ENCODE measurements at regions not wholly inside any gene's neighbourhood (a gene's known extent, or its start where the extent isn't known, plus 50 kb on each side); places are given as distances from the start of the nearest gene placed in this dataset.
A peak's percentile ranks its signal among the peaks of the same experiment; 100 is the strongest.

- no peaks in the 10 kb centered on the region for H3K79me2 ChIP-seq (replicated peaks; ENCODE audit: insufficient read depth, low read length)
- peak overlapping the region; percentile 9 for H3K4me3 ChIP-seq (ENCODE audit: low read length)
- H3K4me2 ChIP-seq (ENCODE audit: low read length), result no peak overlapping the region
- no peaks in the 10 kb centered on the region for H3K9me2 ChIP-seq (ENCODE audit: insufficient read depth, low read length)
- no peaks in the 10 kb centered on the region for H3K27me3 ChIP-seq (ENCODE audit: insufficient read depth, low read depth, low read length)
- TF ChIP-seq TAF1 (IDR thresholded peaks at IDR 0.05; ENCODE audit: low read depth), result no peak
- peak; percentile 80 for TF ChIP-seq POLR2AphosphoS5 (IDR thresholded peaks at IDR 0.05)
- TF ChIP-seq MXI1 (conservative IDR thresholded peaks at IDR 0.05; ENCODE audit: poor library complexity, severe bottlenecking), result no peak
- TF ChIP-seq, protein P1, sequence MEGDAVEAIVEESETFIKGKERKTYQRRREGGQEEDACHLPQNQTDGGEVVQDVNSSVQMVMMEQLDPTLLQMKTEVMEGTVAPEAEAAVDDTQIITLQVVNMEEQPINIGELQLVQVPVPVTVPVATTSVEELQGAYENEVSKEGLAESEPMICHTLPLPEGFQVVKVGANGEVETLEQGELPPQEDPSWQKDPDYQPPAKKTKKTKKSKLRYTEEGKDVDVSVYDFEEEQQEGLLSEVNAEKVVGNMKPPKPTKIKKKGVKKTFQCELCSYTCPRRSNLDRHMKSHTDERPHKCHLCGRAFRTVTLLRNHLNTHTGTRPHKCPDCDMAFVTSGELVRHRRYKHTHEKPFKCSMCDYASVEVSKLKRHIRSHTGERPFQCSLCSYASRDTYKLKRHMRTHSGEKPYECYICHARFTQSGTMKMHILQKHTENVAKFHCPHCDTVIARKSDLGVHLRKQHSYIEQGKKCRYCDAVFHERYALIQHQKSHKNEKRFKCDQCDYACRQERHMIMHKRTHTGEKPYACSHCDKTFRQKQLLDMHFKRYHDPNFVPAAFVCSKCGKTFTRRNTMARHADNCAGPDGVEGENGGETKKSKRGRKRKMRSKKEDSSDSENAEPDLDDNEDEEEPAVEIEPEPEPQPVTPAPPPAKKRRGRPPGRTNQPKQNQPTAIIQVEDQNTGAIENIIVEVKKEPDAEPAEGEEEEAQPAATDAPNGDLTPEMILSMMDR (IDR thresholded peaks at IDR 0.05; ENCODE audit: poor library complexity, severe bottlenecking), result no peak
- no peak for TF ChIP-seq RAD21 (conservative IDR thresholded peaks at IDR 0.05)
- TF ChIP-seq SMC3 (conservative IDR thresholded peaks at IDR 0.05; ENCODE audit: poor library complexity), result no peak
- TF ChIP-seq REST (IDR thresholded peaks at IDR 0.05; ENCODE audit: borderline replicate concordance), result no peak
- no peak for TF ChIP-seq EZH2 (IDR thresholded peaks at IDR 0.05; ENCODE audit: borderline replicate concordance, insufficient read depth, low read length, poor library complexity, severe bottlenecking)
- TF ChIP-seq EP300 (conservative IDR thresholded peaks at IDR 0.05; ENCODE audit: poor library complexity, severe bottlenecking), result peak; percentile 95
- no peak overlapping the region for H3K9ac ChIP-seq (ENCODE audit: low read length)
- no peaks in the 10 kb centered on the region for H4K20me1 ChIP-seq (ENCODE audit: insufficient read depth)
- no peaks in the 10 kb centered on the region for H3K36me3 ChIP-seq (ENCODE audit: insufficient read depth, low read length)
- H3F3A ChIP-seq (ENCODE audit: insufficient read depth, low read length, poor library complexity, severe bottlenecking), result no peaks in the 10 kb centered on the region
- H2AFZ ChIP-seq (ENCODE audit: low read depth, low read length), result no peak overlapping the region
- H3K27ac ChIP-seq (ENCODE audit: low read length), result peak overlapping the region; percentile 9
- H3K9me3 ChIP-seq (ENCODE audit: low read length), result no peaks in the 10 kb centered on the region
Observed at GRCh38 chr5:10063997-10064396, 185.7 kb downstream of the ATPSCKMT start.

- no peaks in the 10 kb centered on the region for H3K27me3 ChIP-seq (ENCODE audit: insufficient read depth, low read depth, low read length)
- H3K4me2 ChIP-seq (ENCODE audit: low read length), result no peak overlapping the region
- H3F3A ChIP-seq (ENCODE audit: insufficient read depth, low read length, poor library complexity, severe bottlenecking), result no peaks in the 10 kb centered on the region
- H3K9me3 ChIP-seq (ENCODE audit: low read length), result no peaks in the 10 kb centered on the region
- no peak overlapping the region for H2AFZ ChIP-seq (ENCODE audit: low read depth, low read length)
- H3K36me3 ChIP-seq (ENCODE audit: insufficient read depth, low read length), result no peaks in the 10 kb centered on the region
- TF ChIP-seq TAF1 (IDR thresholded peaks at IDR 0.05; ENCODE audit: low read depth) (no peak), MXI1 (conservative IDR thresholded peaks at IDR 0.05; ENCODE audit: poor library complexity, severe bottlenecking) (no peak), POLR2AphosphoS5 (IDR thresholded peaks at IDR 0.05) (peak; percentile 19), SMC3 (conservative IDR thresholded peaks at IDR 0.05; ENCODE audit: poor library complexity) (no peak), RAD21 (conservative IDR thresholded peaks at IDR 0.05) (peak; percentile 17)
- TF ChIP-seq, protein P1 (IDR thresholded peaks at IDR 0.05; ENCODE audit: poor library complexity, severe bottlenecking), result peak; percentile 33
- H3K4me3 ChIP-seq (ENCODE audit: low read length), result no peak overlapping the region
- no peak overlapping the region for H3K9ac ChIP-seq (ENCODE audit: low read length)
- H3K79me2 ChIP-seq (replicated peaks; ENCODE audit: insufficient read depth, low read length), result no peaks in the 10 kb centered on the region
- no peaks in the 10 kb centered on the region for H3K9me2 ChIP-seq (ENCODE audit: insufficient read depth, low read length)
- no peak overlapping the region for H3K27ac ChIP-seq (ENCODE audit: low read length)
- no peaks in the 10 kb centered on the region for H4K20me1 ChIP-seq (ENCODE audit: insufficient read depth)
Observed at GRCh38 chr5:10059980-10060379, 189.7 kb downstream of the ATPSCKMT start.

Data from neural cell (in vitro differentiated cells).